ENCODE measurements at regions not wholly inside any gene's neighbourhood (a gene's known extent, or its start where the extent isn't known, plus 50 kb on each side); places are given as distances from the start of the nearest gene placed in this dataset.
"Not testable (repeated sequence)": the region's sequence is repeated elsewhere in the genome, so short reads cannot be mapped to it uniquely, and the experiment has no call there.

GRCh38 chr3:139095803-139096466 lies 51.2 kb upstream of the PRR23C start:
- FAIRE-seq (no peak), DNase-seq (ENCODE audit: low spot score) (no peak)

- no peak for FAIRE-seq
Measured at GRCh38 chr3:139096670-139097069, 52.0 kb upstream of the PRR23C start.

GRCh38 chr3:139098391-139098790 lies 53.7 kb upstream of the PRR23C start:
- no peak for DNase-seq (ENCODE audit: low spot score)
- no peak for FAIRE-seq

More at GRCh38 chr3:139096670-139097069, 52.0 kb upstream of the PRR23C start:
- no peak for DNase-seq (ENCODE audit: low spot score)

- FAIRE-seq (no peak), DNase-seq (ENCODE audit: low spot score) (no peak)
Measured at GRCh38 chr3:139099968-139100817, 55.5 kb upstream of the PRR23C start.

GRCh38 chr3:139100821-139101220 lies 56.1 kb upstream of the PRR23C start:
- DNase-seq (ENCODE audit: low spot score) (no peak), FAIRE-seq (no peak)

GRCh38 chr3:139101396-139101795 lies 56.7 kb upstream of the PRR23C start:
- no peak for FAIRE-seq
- no peak for DNase-seq (ENCODE audit: low spot score)

GRCh38 chr3:139103484-139103883 lies 58.8 kb upstream of the PRR23C start:
- no peak for FAIRE-seq
- no peak for DNase-seq (ENCODE audit: low spot score)

- DNase-seq (ENCODE audit: low spot score), result no peak
- no peak for FAIRE-seq
Measured at GRCh38 chr3:139104062-139104461, 59.4 kb upstream of the PRR23C start.

GRCh38 chr3:139105154-139105702 lies 60.5 kb upstream of the PRR23C start:
- FAIRE-seq (no peak), DNase-seq (ENCODE audit: low spot score) (no peak)

GRCh38 chr3:139106013-139106932 lies 61.6 kb upstream of the PRR23C start:
- FAIRE-seq, result no peak
- DNase-seq (ENCODE audit: low spot score), result no peak

- FAIRE-seq, result no peak
- no peak for DNase-seq (ENCODE audit: low spot score)
Measured at GRCh38 chr3:139107424-139108252, 62.9 kb upstream of the PRR23C start.

- no peak for DNase-seq (ENCODE audit: low spot score)
- FAIRE-seq, result no peak
Measured at GRCh38 chr3:139108253-139108969, 63.7 kb upstream of the PRR23C start.

GRCh38 chr3:139109271-139109670 lies 64.6 kb upstream of the PRR23C start:
- FAIRE-seq (no peak), DNase-seq (ENCODE audit: low spot score) (no peak)

- no peak for FAIRE-seq
- no peak for DNase-seq (ENCODE audit: low spot score)
Measured at GRCh38 chr3:139110072-139110830, 65.6 kb upstream of the PRR23C start.

- FAIRE-seq; DNase-seq (ENCODE audit: low spot score): not testable (repeated sequence)
Measured at GRCh38 chr3:139110929-139111328, 66.2 kb upstream of the PRR23C start.

GRCh38 chr3:139111392-139112229 lies 66.9 kb upstream of the PRR23C start:
- peak; percentile 39 for DNase-seq (ENCODE audit: low spot score)
- no peak for FAIRE-seq

GRCh38 chr3:139112230-139112558 lies 67.5 kb upstream of the PRR23C start:
- no peak for DNase-seq (ENCODE audit: low spot score)
- no peak for FAIRE-seq
